Fibroblast of lung (primary cell): ENCODE measurements at regions not wholly inside any gene's neighbourhood (a gene's known extent, or its start where the extent isn't known, plus 50 kb on each side); places are given as distances from the start of the nearest gene placed in this dataset.

Source experiments
- DNase-seq, 2 donors: peaks; one replicate each; pipeline versions ENCODE4 v3.0.0 to v3.0.0-alpha.2; 2010; ENCODE audit warnings: low read depth in 2 of 2
- H2AFZ ChIP-seq: 2 replicates; pipeline ENCODE4 v1.5.1; 2012; ENCODE audit warnings: low read length, control low read depth, inconsistent platforms
- H3K27ac ChIP-seq: 2 replicates; pipeline ENCODE4 v1.5.1; 2011; ENCODE audit warnings: low read length, control low read depth; ENCODE audit not compliant: insufficient read depth
- H3K27me3 ChIP-seq: 2 replicates; pipeline ENCODE4 v1.5.1; 2011; ENCODE audit warnings: mild to moderate bottlenecking, low read length; ENCODE audit not compliant: control insufficient read depth, insufficient read depth
- H3K36me3 ChIP-seq: 2 replicates; pipeline ENCODE4 v1.5.1; 2011; ENCODE audit warnings: low read length; ENCODE audit not compliant: control insufficient read depth, insufficient read depth
- H3K4me1 ChIP-seq: 2 replicates; pipeline ENCODE4 v1.5.1; 2011; ENCODE audit warnings: low read length; ENCODE audit not compliant: control insufficient read depth, insufficient read depth; ENCODE audit errors: extremely low read depth
- H3K4me2 ChIP-seq: 2 replicates; pipeline ENCODE4 v1.5.1; 2011; ENCODE audit warnings: low read length, control low read depth; ENCODE audit not compliant: insufficient read depth; ENCODE audit errors: extremely low read depth
- H3K4me3 ChIP-seq, 4 experiments: fragments of 200-600 bp in 1 of 4; sonication (generic) in 1 of 4; replicated peaks in 1 of 4; 2 replicates each; pipeline ENCODE4 v1.5.1; 2011 to 2016; ENCODE audit warnings: low read length in 4 of 4, low read depth in 3 of 4, mild to moderate bottlenecking in 3 of 4, control low read depth in 2 of 4, inconsistent platforms in 1 of 4, mixed read lengths in 1 of 4; ENCODE audit not compliant: insufficient read depth in 1 of 4; ENCODE audit errors: control extremely low read depth in 1 of 4
- H3K79me2 ChIP-seq: 2 replicates; pipeline ENCODE4 v1.5.1; 2012; ENCODE audit warnings: mild to moderate bottlenecking, low read length, inconsistent platforms; ENCODE audit not compliant: control insufficient read depth, insufficient read depth
- H3K9ac ChIP-seq: 2 replicates; pipeline ENCODE4 v1.5.1; 2011; ENCODE audit warnings: mild to moderate bottlenecking, low read length, control low read depth; ENCODE audit not compliant: insufficient read depth
- H3K9me3 ChIP-seq: 2 replicates; pipeline ENCODE4 v1.5.1; 2012; ENCODE audit warnings: low read depth, low read length; ENCODE audit not compliant: control insufficient read depth, insufficient read depth
- H4K20me1 ChIP-seq: 2 replicates; pipeline ENCODE4 v1.5.1; 2011; ENCODE audit warnings: low read length; ENCODE audit not compliant: control insufficient read depth, insufficient read depth; ENCODE audit errors: extremely low read depth
- CTCF ChIP-seq, 2 donors: IDR thresholded peaks in 1 of 2; conservative IDR thresholded peaks in 1 of 2; 1 replicate in 1 of 2; 2 replicates in 1 of 2; pipeline ENCODE4 v1.5.1; 2011 to 2012; ENCODE audit warnings: low read length in 2 of 2, control low read depth in 1 of 2, inconsistent platforms in 1 of 2, low read depth in 1 of 2, mild to moderate bottlenecking in 1 of 2
- EZH2 ChIP-seq: IDR thresholded peaks from 2 replicates; pipeline ENCODE4 v1.5.1; 2012; ENCODE audit warnings: low read length, control low read depth, mild to moderate bottlenecking; ENCODE audit errors: missing control alignments

DNA sequence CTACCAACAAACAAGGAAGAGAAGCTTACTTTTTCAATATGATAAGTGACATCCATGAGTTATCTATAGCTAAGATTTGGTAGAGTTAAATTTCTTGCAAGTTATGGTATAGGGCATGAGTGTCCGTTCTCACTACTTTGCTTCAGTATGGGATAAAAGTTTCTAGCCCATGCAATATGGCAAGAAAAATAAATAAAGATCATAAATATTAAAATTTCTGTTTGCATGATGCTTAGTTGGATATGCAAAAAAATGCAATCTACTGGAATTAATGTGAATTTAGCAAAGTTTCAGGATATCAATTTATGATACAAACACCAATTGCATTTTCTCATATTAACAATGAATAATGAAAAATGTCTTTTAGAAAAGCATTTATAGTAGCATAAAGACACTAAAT, 148.7 kb upstream of the ADARB2 start:
- Histone ChIP-seq H3K79me2 (no peaks in the 10 kb centered on the region), H3K9ac (no peak overlapping the region), H3K27ac (no peak overlapping the region), H3K36me3 (no peaks in the 10 kb centered on the region), H3K4me2 (no peak overlapping the region), H3K4me1 (no peaks in the 10 kb centered on the region), H3K9me3 (no peaks in the 10 kb centered on the region), H3K4me3 (no peak overlapping the region), H3K27me3 (no peaks in the 10 kb centered on the region), H2AFZ (no peak overlapping the region), H4K20me1 (no peaks in the 10 kb centered on the region)
- no peak for TF ChIP-seq CTCF (conservative IDR thresholded peaks at IDR 0.05 in 1 of 2, IDR thresholded peaks at IDR 0.05 in 1 of 2; ENCODE audit: low read depth in 1 of 2, low read length in 2 of 2)
- TF ChIP-seq EZH2, result no peak
- DNase-seq, result no peak

GRCh38 chr10:1882728-1883127, 145.4 kb upstream of the ADARB2 start:
- H4K20me1 ChIP-seq, result no peaks in the 10 kb centered on the region
- no peaks in the 10 kb centered on the region for H3K27me3 ChIP-seq
- H3K27ac ChIP-seq, result no peak overlapping the region
- H3K9ac ChIP-seq, result no peak overlapping the region
- no peaks in the 10 kb centered on the region for H3K4me1 ChIP-seq
- no peak for DNase-seq
- no peaks in the 10 kb centered on the region for H3K79me2 ChIP-seq
- no peak overlapping the region for H3K4me3 ChIP-seq
- H3K9me3 ChIP-seq, result no peaks in the 10 kb centered on the region
- TF ChIP-seq CTCF (conservative IDR thresholded peaks at IDR 0.05 in 1 of 2, IDR thresholded peaks at IDR 0.05 in 1 of 2; ENCODE audit: low read depth in 1 of 2, low read length in 2 of 2), result no peak
- no peaks in the 10 kb centered on the region for H3K36me3 ChIP-seq
- H3K4me2 ChIP-seq, result no peak overlapping the region
- no peak overlapping the region for H2AFZ ChIP-seq

DNA sequence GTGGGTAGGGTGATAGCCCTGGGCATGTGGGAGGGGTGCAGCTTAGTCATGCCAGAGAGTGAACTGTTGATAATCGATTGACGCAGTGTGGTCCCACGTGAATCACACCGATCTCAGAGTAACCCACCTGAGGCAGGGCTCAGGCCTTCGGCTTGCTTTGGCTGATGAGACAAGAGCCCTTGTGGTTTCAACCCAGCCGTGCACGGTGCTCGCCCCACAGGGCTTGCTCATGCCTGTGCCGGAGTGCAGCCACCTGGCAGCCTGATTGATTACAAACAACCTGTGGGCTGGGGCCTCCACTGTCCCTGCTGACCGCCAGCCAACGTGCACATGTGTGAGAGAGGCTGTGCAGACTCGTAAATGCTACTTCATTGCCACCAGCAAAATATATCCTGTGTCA, 144.9 kb upstream of the ADARB2 start:
- no peak overlapping the region for H3K9ac ChIP-seq
- no peaks in the 10 kb centered on the region for H4K20me1 ChIP-seq
- H3K4me3 ChIP-seq, result no peak overlapping the region
- no peaks in the 10 kb centered on the region for H3K27me3 ChIP-seq
- H3K4me2 ChIP-seq, result no peak overlapping the region
- no peaks in the 10 kb centered on the region for H3K4me1 ChIP-seq
- H3K79me2 ChIP-seq, result no peaks in the 10 kb centered on the region
- no peak overlapping the region for H2AFZ ChIP-seq
- no peak for DNase-seq
- no peaks in the 10 kb centered on the region for H3K9me3 ChIP-seq
- H3K36me3 ChIP-seq, result no peaks in the 10 kb centered on the region
- H3K27ac ChIP-seq, result no peak overlapping the region
- TF ChIP-seq EZH2, result no peak
- TF ChIP-seq CTCF (conservative IDR thresholded peaks at IDR 0.05 in 1 of 2, IDR thresholded peaks at IDR 0.05 in 1 of 2; ENCODE audit: low read depth in 1 of 2, low read length in 2 of 2), result no peak
